Endothelial cell of umbilical vein (primary cell): ENCODE measurements at regions not wholly inside any gene's neighbourhood (a gene's known extent, or its start where the extent isn't known, plus 50 kb on each side); places are given as distances from the start of the nearest gene placed in this dataset.

Experiments
- BruUV-seq: library from RNA; stranded (reverse); fragments of 400-500 nt; replicated peaks from 2 replicates; lab custom pipeline; 2021; lab: Mats Ljungman, UMichigan
- CTCF ChIA-PET: fragments of 300-600, 350-600 bp; sonication (Branson Sonifier 250); formaldehyde crosslinking; loops from one replicate; lab custom pipeline; 2021; ENCODE audit warnings: antibody characterized with exemption, inconsistent platforms; lab: Charles Lee
- POLR2A ChIA-PET: fragments of 300-600, 350-600 bp; sonication (Branson Sonifier 250); formaldehyde crosslinking; loops from one replicate; lab custom pipeline; 2021; ENCODE audit warnings: antibody characterized with exemption, inconsistent platforms; lab: Charles Lee
- DNase-seq: peaks from one replicate; pipeline ENCODE4 v3.0.0-alpha.2; 2011; ENCODE audit warnings: low read depth, low spot score
- FAIRE-seq: peaks from 2 replicates; lab custom pipeline; 2011; peaks lifted over from hg19 to GRCh38; lab: Jason Lieb, UNC
- H2AFZ ChIP-seq: 2 replicates; pipeline ENCODE4 v1.6.0; 2012; ENCODE audit warnings: low read depth, low read length, control low read depth, inconsistent platforms
- H3K27ac ChIP-seq: 2 replicates; pipeline ENCODE4 v1.5.1; 2011; ENCODE audit warnings: low read depth, mild to moderate bottlenecking, control low read depth, low read length, moderate library complexity; ENCODE audit not compliant: insufficient read depth
- H3K27me3 ChIP-seq, 2 experiments: 2 replicates each; pipeline versions ENCODE4 v1.6.0 to v1.6.1; 2011; ENCODE audit warnings: low read length in 2 of 2, mixed read lengths in 1 of 2; ENCODE audit not compliant: control insufficient read depth in 2 of 2, insufficient read depth in 2 of 2
- H3K36me3 ChIP-seq, 2 experiments: 2 replicates in 1 of 2; 3 replicates in 1 of 2; pipeline ENCODE4 v1.5.1; 2011; ENCODE audit warnings: low read length in 2 of 2, mild to moderate bottlenecking in 1 of 2, moderate library complexity in 1 of 2; ENCODE audit not compliant: control insufficient read depth in 2 of 2, insufficient read depth in 2 of 2; ENCODE audit errors: extremely low read depth in 1 of 2
- H3K4me1 ChIP-seq: 3 replicates; pipeline ENCODE4 v1.5.1; 2011; ENCODE audit warnings: mild to moderate bottlenecking, low read length; ENCODE audit not compliant: control insufficient read depth, insufficient read depth; ENCODE audit errors: extremely low read depth
- H3K4me2 ChIP-seq: 2 replicates; pipeline ENCODE4 v1.6.1; 2011; ENCODE audit warnings: low read length, control low read depth, mixed read lengths; ENCODE audit not compliant: insufficient read depth
- H3K4me3 ChIP-seq, 3 experiments: fragments of 200-600 bp in 1 of 3; sonication (generic), shearing (Covaris generic) in 1 of 3; replicated peaks in 1 of 3; 2 replicates each; pipeline ENCODE4 v1.5.1; 2011 to 2016; ENCODE audit warnings: control low read depth in 3 of 3, low read length in 3 of 3, mild to moderate bottlenecking in 2 of 3, inconsistent platforms in 1 of 3, low read depth in 1 of 3, moderate library complexity in 1 of 3; ENCODE audit not compliant: insufficient read depth in 1 of 3
- H3K79me2 ChIP-seq: 2 replicates; pipeline ENCODE4 v1.6.0; 2012; ENCODE audit warnings: low read length, inconsistent platforms; ENCODE audit not compliant: control insufficient read depth, insufficient read depth
- H3K9ac ChIP-seq: replicated peaks from 2 replicates; pipeline ENCODE3; 2011; ENCODE audit warnings: low read length, control low read depth; ENCODE audit not compliant: insufficient read depth; ENCODE audit errors: extremely low read depth
- H3K9me1 ChIP-seq: replicated peaks from 3 replicates; pipeline ENCODE4 v1.6.0; 2011; ENCODE audit warnings: mild to moderate bottlenecking, low read length; ENCODE audit not compliant: control insufficient read depth, insufficient read depth; ENCODE audit errors: extremely low read depth
- H3K9me3 ChIP-seq: replicated peaks from 2 replicates; pipeline ENCODE4 v1.5.1; 2012; ENCODE audit warnings: low read length, inconsistent platforms; ENCODE audit not compliant: control insufficient read depth, insufficient read depth
- H4K20me1 ChIP-seq: replicated peaks from 2 replicates; pipeline ENCODE3; 2011; ENCODE audit warnings: mild to moderate bottlenecking, low read length; ENCODE audit not compliant: control insufficient read depth, insufficient read depth; ENCODE audit errors: extremely low read depth
- EZH2 ChIP-seq: IDR thresholded peaks from 2 replicates; pipeline ENCODE4 v1.6.1; 2012; ENCODE audit warnings: borderline replicate concordance, low read depth, mild to moderate bottlenecking, moderate library complexity, low read length, inconsistent platforms; ENCODE audit not compliant: severe bottlenecking
- FOS ChIP-seq: IDR thresholded peaks from 2 replicates; pipeline ENCODE4 v1.6.1; 2011; ENCODE audit warnings: mild to moderate bottlenecking, low read length, moderate library complexity, borderline replicate concordance; ENCODE audit not compliant: insufficient read depth
- GATA2 ChIP-seq: IDR thresholded peaks from 2 replicates; pipeline ENCODE4 v1.7.0; 2011; ENCODE audit warnings: low read depth, mild to moderate bottlenecking, moderate library complexity, mixed read lengths, low read length; ENCODE audit not compliant: insufficient read length, insufficient read depth
- JUN ChIP-seq: IDR thresholded peaks from 2 replicates; pipeline ENCODE4 v1.6.1; 2011; ENCODE audit warnings: borderline replicate concordance, low read depth; ENCODE audit not compliant: insufficient read length, insufficient read depth
- MYC ChIP-seq: IDR thresholded peaks from one replicate; pipeline ENCODE4 v1.6.1; 2011; ENCODE audit warnings: mild to moderate bottlenecking, low read depth, low read length
- POLR2A ChIP-seq: IDR thresholded peaks from 2 replicates; pipeline ENCODE4 v1.6.1; 2012; ENCODE audit warnings: low read depth, mild to moderate bottlenecking, control low read depth, low read length
- POLR2AphosphoS5 ChIP-seq: IDR thresholded peaks from 2 replicates; pipeline ENCODE4 v1.6.1; 2012; ENCODE audit warnings: low read depth, mild to moderate bottlenecking, control low read depth, low read length, moderate library complexity; ENCODE audit not compliant: insufficient read depth
- dilution Hi-C: fragments of 300-500 bp; cut with MboI; formaldehyde crosslinking; loops from one replicate; pipeline ENCODE4 v1.15.0; 2019; ENCODE audit warnings: low sequenced_read_pairs; ENCODE audit not compliant: extremely low pct_ligation_motif_present
- intact Hi-C: fragments of 100-400 bp; cut with micrococcal nuclease; formaldehyde crosslinking; loops from one replicate; pipeline ENCODE4 v1.10.0; 2022
- TF ChIP-seq, protein P1 (sequence below), 2 donors: IDR thresholded peaks; 1 replicate in 1 of 2; 2 replicates in 1 of 2; pipeline ENCODE4 v1.5.1; 2011; ENCODE audit warnings: low read length in 2 of 2, mild to moderate bottlenecking in 2 of 2, moderate library complexity in 2 of 2, control low read depth in 1 of 2, inconsistent platforms in 1 of 2, low read depth in 1 of 2; ENCODE audit not compliant: insufficient read depth in 1 of 2; ENCODE audit errors: extremely low read depth in 1 of 2
- TF ChIP-seq, protein P2 (sequence below): IDR thresholded peaks from 2 replicates; pipeline ENCODE4 v1.6.1; 2011; ENCODE audit not compliant: insufficient read depth, insufficient read length

DNA sequence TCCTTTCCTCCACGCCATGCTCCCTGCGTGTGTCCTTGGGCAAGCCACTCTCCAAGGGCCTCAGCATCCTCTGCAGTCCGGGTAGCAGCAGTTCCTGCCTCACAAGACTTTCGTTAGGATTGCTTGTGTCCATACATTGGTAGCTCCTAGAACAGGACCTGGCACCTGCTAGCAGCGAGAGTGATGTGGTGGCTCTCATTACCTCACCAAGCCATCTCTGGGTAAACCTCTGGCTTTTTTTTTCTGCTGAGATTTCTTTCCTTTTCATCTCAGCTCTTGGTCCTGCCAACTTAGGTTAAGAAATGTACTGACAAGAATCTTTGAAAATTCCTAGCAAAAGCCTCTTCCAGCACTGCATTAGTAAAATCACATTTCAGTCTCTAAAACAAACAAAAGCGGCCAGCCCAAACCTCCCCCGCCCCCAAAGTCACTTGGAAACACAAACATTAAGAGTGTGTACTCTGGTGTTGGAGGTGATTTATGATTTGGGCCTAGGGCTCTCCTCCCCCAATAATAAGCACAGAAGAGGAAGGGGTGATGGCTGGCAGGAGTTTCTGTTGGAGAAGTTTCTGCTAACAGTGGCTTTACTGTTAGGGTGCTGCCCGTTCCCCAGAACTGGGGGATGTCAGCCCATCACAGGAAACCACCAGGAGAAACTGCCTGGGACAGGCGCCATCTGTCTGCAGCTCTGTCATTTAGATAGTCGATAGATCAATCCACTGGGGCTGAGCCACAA lies 199.2 kb downstream of the CD83 start:
- no peaks in the 10 kb centered on the region for H3K9me1 ChIP-seq
- dilution Hi-C loops = no loop called here
- H3K9me3 ChIP-seq = no peaks in the 10 kb centered on the region
- H4K20me1 ChIP-seq = no peaks in the 10 kb centered on the region
- H3K27ac ChIP-seq = no peak overlapping the region
- H3K27me3 ChIP-seq = no peaks in the 10 kb centered on the region
- H3K79me2 ChIP-seq = no peaks in the 10 kb centered on the region
- CTCF ChIA-PET = no interaction called here
- FAIRE-seq (no peak), DNase-seq (no peak)
- H3K4me3 ChIP-seq = no peak overlapping the region
- no peak overlapping the region for H3K9ac ChIP-seq
- TF ChIP-seq POLR2AphosphoS5 (no peak), GATA2 (no peak), POLR2A (no peak), FOS (no peak), EZH2 (no peak), MYC (no peak), JUN (no peak)
- TF ChIP-seq, protein P1, sequence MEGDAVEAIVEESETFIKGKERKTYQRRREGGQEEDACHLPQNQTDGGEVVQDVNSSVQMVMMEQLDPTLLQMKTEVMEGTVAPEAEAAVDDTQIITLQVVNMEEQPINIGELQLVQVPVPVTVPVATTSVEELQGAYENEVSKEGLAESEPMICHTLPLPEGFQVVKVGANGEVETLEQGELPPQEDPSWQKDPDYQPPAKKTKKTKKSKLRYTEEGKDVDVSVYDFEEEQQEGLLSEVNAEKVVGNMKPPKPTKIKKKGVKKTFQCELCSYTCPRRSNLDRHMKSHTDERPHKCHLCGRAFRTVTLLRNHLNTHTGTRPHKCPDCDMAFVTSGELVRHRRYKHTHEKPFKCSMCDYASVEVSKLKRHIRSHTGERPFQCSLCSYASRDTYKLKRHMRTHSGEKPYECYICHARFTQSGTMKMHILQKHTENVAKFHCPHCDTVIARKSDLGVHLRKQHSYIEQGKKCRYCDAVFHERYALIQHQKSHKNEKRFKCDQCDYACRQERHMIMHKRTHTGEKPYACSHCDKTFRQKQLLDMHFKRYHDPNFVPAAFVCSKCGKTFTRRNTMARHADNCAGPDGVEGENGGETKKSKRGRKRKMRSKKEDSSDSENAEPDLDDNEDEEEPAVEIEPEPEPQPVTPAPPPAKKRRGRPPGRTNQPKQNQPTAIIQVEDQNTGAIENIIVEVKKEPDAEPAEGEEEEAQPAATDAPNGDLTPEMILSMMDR (IDR thresholded peaks at IDR 0.05; ENCODE audit: extremely low read depth in 1 of 2, insufficient read depth in 1 of 2, low read depth in 1 of 2, low read length in 2 of 2) = no peak
- TF ChIP-seq, protein P2, sequence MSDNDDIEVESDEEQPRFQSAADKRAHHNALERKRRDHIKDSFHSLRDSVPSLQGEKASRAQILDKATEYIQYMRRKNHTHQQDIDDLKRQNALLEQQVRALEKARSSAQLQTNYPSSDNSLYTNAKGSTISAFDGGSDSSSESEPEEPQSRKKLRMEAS = no peak
- POLR2A ChIA-PET = no interaction called here
- intact Hi-C loops = no loop called here
- no peaks in the 10 kb centered on the region for H3K36me3 ChIP-seq
- no TSS peak for BruUV-seq
- H3K4me2 ChIP-seq = no peak overlapping the region
- no peaks in the 10 kb centered on the region for H3K4me1 ChIP-seq
- no peak overlapping the region for H2AFZ ChIP-seq
